AG04450 (cell line): ENCODE measurements at regions not wholly inside any gene's neighbourhood (a gene's known extent, or its start where the extent isn't known, plus 50 kb on each side); places are given as distances from the start of the nearest gene placed in this dataset.

Source experiments
- CTCF ChIA-PET: fragments of 300-600, 350-600 bp; formaldehyde crosslinking; extraction: SDS; loops from one replicate; lab custom pipeline; 2022; ENCODE audit warnings: antibody characterized with exemption, inconsistent platforms; lab: Charles Lee
- POLR2A ChIA-PET: fragments of 350-600 bp; formaldehyde crosslinking; extraction: SDS; loops from one replicate; lab custom pipeline; 2021; ENCODE audit warnings: antibody characterized with exemption, inconsistent platforms; lab: Yijun Ruan, JAX
- DNase-seq: peaks from one replicate; pipeline ENCODE4 v3.0.0-alpha.2; 2011; ENCODE audit warnings: low read depth, low spot score
- H3K27ac ChIP-seq: one replicate; pipeline ENCODE4 v1.5.1; 2012; ENCODE audit warnings: low read depth, low read length, control low read depth
- H3K27me3 ChIP-seq: one replicate; pipeline ENCODE4 v1.6.0; 2012; ENCODE audit warnings: low read length; ENCODE audit not compliant: control insufficient read depth, insufficient read depth
- H3K4me3 ChIP-seq: 2 replicates; pipeline ENCODE4 v1.5.1; 2011; ENCODE audit warnings: mild to moderate bottlenecking, low read depth, low read length, control low read depth
- H3K9me3 ChIP-seq: 2 replicates; pipeline ENCODE4 v1.5.1; 2012; ENCODE audit warnings: low read length; ENCODE audit not compliant: control insufficient read depth, insufficient read depth
- TF ChIP-seq, protein P1 (sequence below): IDR thresholded peaks from 2 replicates; pipeline ENCODE4 v1.5.1; 2011; ENCODE audit warnings: low read depth, low read length, control low read depth, inconsistent platforms

DNA sequence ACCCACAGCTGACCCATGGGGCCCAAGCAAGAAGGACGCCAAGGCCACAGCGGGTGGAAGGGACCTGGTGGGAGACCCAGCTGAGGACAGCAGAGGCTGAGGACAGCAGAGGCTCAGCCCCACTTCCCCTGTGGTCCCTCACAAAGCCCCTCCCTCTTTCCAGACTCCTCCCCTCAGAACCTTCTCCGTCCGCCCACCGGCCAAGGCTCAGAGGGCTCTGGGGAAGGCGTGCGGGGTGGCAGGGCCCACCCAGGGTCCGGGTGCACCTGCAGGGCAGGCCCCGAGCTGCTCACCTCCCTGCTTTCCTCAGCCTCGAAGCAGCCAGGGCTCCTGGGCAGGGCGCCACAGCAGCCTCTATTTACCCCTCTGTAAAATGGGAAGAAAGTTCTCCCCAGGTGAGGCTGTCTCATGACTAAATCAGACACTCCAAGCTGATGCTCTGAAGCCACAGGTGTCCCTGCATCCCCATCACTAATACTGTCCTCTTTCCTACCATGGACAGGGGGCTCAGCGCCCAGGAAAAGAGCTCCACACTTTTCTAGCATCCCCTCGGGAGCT is 137.9 kb upstream of the PPP1R26 start:
- Histone ChIP-seq H3K27ac (no peak overlapping the region), H3K27me3 (peaks cover 4% of the 10 kb centered on the region), H3K4me3 (no peak overlapping the region), H3K9me3 (peaks cover 9% of the 10 kb centered on the region; the same call in 1 of the 2 replicates)
- POLR2A ChIA-PET = no interaction called here
- TF ChIP-seq, protein P1, sequence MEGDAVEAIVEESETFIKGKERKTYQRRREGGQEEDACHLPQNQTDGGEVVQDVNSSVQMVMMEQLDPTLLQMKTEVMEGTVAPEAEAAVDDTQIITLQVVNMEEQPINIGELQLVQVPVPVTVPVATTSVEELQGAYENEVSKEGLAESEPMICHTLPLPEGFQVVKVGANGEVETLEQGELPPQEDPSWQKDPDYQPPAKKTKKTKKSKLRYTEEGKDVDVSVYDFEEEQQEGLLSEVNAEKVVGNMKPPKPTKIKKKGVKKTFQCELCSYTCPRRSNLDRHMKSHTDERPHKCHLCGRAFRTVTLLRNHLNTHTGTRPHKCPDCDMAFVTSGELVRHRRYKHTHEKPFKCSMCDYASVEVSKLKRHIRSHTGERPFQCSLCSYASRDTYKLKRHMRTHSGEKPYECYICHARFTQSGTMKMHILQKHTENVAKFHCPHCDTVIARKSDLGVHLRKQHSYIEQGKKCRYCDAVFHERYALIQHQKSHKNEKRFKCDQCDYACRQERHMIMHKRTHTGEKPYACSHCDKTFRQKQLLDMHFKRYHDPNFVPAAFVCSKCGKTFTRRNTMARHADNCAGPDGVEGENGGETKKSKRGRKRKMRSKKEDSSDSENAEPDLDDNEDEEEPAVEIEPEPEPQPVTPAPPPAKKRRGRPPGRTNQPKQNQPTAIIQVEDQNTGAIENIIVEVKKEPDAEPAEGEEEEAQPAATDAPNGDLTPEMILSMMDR = no peak
- CTCF ChIA-PET = interaction anchor here (0.6 kb wide), 1 partner anchor 30 kb away, joined by 4 read pairs; no protein-coding TSS in a partner anchor
- DNase-seq = no peak

DNA sequence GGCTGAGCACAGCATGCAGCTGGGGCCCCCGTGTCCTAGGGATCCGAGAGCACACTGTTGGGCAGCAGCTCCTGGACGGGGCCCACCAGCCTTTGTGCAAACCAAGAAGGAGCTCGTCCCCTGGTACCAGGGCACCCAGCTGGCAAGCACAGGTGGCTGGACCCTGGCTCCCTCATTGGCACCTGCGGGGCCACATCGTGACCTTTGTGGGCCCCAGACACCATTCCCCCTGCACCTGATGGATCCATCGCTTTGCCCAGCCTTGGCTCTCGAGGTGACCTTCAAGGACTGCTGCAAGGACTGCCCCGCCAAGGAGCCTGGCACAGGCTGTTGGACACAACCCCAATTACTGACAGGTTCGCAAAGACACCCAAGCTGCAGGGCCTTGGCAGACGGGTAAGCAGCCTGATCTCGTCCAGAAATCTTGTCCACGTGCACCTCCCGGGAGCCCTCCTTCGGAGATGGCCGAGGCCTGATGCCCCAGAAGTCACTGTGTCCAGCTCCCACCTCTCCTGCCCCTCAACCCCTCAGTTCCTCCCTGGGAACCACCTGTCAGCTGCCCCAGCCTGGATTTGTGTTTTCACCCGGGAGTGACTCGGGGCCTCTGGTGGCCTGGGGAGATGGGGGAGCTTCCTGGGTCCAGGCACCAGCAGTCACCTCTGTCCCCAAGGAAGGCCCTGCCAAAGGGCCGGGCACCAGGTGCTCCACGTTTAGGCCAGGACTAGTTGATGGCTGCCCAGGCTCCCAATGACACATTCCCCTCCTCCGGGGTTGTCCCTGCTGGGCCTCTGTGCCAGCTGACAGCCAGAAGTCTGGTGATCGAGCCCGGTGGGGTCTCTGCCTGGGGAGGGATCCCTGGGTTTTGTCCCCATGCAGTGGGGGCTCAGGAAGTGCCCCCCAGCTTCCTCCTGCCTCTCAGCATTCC is 137.1 kb upstream of the PPP1R26 start:
- TF ChIP-seq, protein P1 = no peak
- ChIA-PET POLR2A (no interaction called here), CTCF (interaction anchor here (0.6 to 1.6 kb wide), 2 partner anchors 31 to 256 kb away, joined by 4 to 5 read pairs; no protein-coding TSS in a partner anchor)
- Histone ChIP-seq H3K9me3 (peaks cover 1% of the 10 kb centered on the region; the same call in 1 of the 2 replicates), H3K4me3 (no peak overlapping the region), H3K27ac (no peak overlapping the region), H3K27me3 (peaks cover 4% of the 10 kb centered on the region)
- no peak for DNase-seq

DNA sequence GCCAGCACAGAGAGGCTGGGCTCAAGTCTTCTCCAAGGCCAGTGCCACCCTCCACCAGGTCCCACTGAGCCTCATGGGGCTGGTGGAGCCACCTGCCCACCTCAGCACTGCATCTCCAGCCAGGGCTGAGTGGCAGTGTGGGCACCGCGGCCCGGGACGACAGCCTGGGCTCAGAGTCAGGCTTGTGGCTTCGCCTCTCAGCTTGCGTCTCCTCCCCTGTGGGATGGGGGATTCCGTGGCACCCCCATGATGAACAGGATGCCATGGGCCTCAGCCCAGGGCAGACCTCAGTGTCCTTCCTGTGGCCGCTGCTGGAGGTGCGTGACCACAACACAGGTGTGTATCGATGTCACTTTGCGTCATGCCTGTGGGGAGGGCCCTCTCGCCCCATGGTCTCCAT is 136.4 kb upstream of the PPP1R26 start:
- Histone ChIP-seq H3K9me3 (no peaks in the 10 kb centered on the region; the same call in 1 of the 2 replicates), H3K27ac (no peak overlapping the region), H3K27me3 (peaks cover 4% of the 10 kb centered on the region), H3K4me3 (no peak overlapping the region)
- no peak for DNase-seq
- ChIA-PET POLR2A (no interaction called here), CTCF (interaction anchor here (1.6 kb wide), 1 partner anchor 257 kb away, joined by 5 read pairs; no protein-coding TSS in a partner anchor)
- TF ChIP-seq, protein P1 = no peak

DNA sequence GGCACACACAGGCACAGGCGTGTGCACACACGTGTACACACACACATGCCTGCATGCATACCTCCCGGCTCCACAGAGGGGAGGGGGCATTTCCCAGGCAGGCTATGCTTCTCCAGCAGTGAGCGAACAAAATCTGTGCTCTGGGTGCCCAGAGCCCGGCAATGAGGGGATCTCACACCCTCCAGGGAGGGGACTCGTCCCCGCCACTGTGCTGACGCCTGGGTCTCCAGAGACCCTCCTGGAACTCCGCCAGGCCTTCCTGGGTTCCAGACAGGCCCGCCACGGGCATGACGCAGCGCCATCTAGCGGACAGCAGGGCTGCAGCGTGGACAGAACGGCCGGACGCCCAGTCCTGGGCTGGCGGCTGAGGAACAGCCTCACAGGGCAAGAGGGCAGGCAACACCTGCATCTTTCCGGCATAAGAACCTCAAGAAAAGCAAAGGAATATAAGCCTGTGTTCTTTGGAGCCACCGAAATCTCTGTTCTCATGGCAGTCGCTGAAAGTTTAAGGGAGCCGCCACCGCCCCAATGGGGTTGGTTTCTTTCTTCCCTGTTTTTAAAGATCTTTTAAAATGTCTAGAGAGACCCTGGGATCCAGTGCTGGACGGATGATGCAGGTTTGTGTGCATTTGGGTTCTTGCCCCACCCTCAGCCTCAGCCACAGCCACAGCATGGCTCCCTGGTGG is 135.6 kb upstream of the PPP1R26 start:
- no peak for DNase-seq
- H3K4me3 ChIP-seq = no peak overlapping the region
- ChIA-PET POLR2A (no interaction called here), CTCF (interaction anchor here (0.9 to 1.6 kb wide), 2 partner anchors 115 to 257 kb away, joined by 4 to 5 read pairs; no protein-coding TSS in a partner anchor)
- H3K27me3 ChIP-seq = peaks cover 4% of the 10 kb centered on the region
- TF ChIP-seq, protein P1 = peak; percentile 68
- no peaks in the 10 kb centered on the region; the same call in 1 of the 2 replicates for H3K9me3 ChIP-seq
- no peak overlapping the region for H3K27ac ChIP-seq
